NCI-H1105 (cell line): ENCODE measurements at regions not wholly inside any gene's neighbourhood (a gene's known extent, or its start where the extent isn't known, plus 50 kb on each side); places are given as distances from the start of the nearest gene placed in this dataset.
"Not testable (repeated sequence)": the region's sequence is repeated elsewhere in the genome, so short reads cannot be mapped to it uniquely, and the experiment has no call there.

Experiments
- DNase-seq: peaks from one replicate; lab custom pipeline; 2025; lab: John Stamatoyannopoulos, UW

DNA sequence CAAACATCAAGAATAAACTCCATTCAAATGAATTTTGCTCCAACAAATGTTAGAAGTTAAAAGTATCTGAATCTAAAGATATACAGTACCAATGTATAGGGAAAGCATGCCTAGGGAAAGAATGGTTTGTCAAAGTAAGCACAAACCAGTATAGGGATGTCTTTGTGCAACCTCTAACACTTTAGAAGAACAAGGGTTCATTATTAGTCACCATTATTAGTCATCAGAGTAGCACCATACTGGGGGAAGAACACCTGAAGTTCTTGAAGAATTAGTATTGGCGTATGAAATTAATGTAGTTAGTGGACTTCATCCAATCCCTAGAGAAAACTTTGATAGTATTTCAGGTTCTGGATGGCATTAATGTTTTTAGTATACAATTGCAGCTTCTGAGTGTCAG is 943.7 kb downstream of the METTL15 start:
- DNase-seq, result no peak

- DNase-seq, result not testable (repeated sequence)
Measured at GRCh38 chr11:29050962-29051361, 942.8 kb downstream of the METTL15 start.

DNA sequence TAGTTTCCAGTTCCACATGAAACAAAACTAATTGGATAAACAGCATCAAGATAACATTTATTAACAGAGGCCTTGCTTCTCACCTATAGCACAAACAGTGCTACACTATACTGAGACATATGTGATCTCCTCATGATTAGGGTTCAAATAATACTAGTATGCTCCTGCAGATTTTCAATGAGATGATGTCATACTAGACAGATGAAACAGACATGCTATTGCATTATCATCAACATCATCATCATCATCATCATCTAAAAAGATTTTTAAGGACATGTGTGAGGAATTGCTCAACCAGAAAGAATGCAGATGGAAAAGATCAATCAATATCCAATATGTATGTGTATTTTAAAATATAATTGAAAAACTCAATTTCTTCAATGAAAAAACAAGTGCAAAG is 932.3 kb downstream of the METTL15 start:
- no peak for DNase-seq

DNA sequence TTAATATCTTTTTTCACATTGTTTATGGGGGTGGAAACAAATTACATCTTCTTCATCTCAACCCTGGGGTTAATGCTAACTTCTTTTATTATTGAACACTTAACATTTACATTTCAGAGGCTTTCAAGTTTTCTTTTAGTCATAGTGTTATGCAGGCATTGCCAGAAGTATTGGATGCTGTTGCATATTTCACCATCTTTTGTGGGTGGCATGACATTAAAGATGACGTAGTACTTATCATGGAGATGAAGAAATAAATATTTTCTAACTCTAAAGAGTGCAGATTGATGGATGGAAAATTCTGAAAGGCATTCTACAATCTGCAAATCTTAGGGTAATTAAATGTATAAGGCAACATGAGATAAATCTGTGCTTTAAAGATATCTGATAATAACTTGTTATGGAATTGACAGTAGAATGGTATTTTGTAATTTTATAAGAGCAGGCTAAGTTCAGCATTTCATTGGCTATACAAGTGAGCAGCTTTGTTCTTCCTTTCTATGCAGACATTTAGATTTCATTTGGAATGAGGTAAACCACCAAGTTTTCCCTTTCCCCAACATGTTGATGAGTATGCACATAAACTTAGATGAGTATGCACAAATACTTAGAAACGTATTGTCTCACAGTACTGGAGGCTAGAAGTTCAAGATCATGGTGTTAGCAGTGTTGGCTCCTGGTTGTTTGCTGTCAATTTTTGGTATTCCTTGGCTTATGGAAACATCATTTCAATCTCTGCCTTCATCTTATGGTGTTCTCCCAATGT is 924.4 kb downstream of the METTL15 start:
- no peak for DNase-seq

DNA sequence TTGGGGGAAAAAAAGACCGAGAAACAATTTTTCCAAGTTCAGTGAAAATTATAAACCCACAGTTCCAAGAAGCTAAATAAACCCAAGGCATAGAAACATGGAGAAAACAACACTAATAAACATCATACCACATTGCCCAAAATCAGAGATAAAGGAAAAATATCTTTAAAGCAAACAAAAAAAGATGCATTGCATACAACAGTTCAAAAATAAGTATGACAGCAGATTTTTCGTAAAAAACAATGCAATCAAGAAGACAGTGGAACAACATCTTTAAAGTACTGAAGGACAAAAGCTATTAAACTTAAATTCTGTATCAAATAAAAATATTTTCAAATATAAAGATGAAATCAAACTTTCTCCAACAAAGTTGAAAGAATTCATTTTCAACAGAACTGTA is 921.3 kb downstream of the METTL15 start:
- DNase-seq, result no peak

GRCh38 chr11:29027436-29027835 is 919.2 kb downstream of the METTL15 start:
- no peak for DNase-seq

DNA sequence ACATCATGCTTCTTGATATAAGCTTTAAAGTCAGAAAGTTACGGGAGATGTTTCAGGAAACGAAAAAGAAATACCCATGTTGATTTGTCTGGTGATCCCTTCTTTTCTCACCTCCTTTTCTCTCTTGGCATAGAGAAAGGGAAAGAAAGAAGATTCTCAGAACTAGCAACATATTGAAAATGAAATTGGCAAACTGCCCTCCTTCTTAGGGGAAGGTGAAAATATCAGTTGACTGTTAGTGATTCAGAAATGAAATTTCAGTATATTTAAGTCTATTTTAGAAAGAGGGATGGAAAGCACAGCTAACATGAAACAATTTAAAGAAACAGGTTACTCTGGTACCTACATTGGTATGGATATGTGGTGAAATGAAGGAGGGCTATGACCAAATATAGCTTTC is 918.1 kb downstream of the METTL15 start:
- DNase-seq, result no peak

GRCh38 chr11:29025001-29025400 is 916.8 kb downstream of the METTL15 start:
- DNase-seq, result no peak

GRCh38 chr11:29024386-29024785 is 916.2 kb downstream of the METTL15 start:
- no peak for DNase-seq

DNA sequence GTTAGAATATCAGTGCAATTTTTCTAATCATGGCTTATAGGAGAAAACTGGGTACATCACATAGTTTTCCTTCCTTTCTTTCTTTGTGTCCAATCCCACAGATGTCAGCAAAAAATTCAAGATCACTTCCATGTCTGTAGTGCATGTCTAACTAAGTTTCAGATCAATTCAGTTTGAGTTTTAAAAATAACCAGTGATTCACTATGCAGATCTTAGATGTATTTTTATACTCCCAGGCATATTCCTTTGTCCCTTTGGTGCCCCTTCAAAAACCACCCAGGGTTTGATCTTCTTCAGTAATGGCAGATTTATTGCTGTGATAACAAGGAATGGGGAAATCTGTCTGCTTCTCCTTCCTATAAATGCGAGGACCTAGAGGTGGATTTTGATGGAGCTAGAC is 915.6 kb downstream of the METTL15 start:
- no peak for DNase-seq

DNA sequence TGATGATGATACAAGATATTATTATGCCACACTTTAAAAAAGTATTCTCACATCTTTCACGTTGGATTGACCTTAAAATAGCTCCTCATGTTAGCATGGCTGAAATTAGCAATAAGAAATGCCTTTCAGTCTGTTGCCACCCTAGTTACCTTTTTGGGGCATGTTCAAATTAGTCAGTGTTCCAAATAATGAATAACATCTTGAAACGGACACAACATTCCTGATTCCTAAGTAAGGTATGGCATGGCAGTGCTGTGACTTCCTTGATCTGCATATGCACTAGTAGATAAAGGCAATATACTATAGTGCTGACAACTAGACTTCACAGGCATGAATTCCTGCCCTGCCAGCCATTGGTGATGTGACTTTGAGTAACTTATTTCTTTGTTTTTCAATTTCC is 914.5 kb downstream of the METTL15 start:
- no peak for DNase-seq

DNA sequence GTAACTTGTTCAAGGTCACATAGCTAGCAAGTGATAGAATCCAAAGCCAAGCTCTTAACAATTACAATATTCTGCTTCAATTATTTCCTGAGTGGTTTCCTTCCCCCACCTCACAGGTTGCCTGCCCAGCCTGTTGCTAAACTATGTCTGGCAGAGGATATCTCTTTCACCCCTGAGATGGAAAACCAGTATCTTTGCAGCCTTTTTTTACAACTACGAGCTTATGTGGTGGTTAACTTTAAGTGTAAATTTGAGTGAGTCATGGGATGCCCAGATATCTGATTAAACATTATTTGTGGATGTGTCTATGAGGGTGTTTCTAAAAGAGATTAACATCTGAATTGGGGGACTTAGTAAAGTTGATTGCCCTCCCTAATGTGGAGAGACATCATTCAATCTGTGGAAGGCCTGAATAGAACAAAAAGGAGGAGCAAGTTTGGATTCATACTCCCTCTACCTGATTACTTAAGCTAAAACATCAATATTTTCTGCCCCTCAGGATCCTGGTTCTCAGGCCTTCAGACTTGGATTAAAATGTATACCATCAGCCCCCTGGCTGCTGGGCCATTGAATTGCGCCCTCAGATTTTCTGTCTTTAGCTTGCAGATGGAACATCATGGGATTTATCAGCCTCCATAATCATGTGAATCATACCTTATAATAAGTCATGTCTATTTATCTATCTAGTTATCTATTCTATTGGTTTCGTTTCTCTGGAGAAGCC is 911.9 kb downstream of the METTL15 start:
- DNase-seq, result no peak

- DNase-seq, result no peak
Measured at GRCh38 chr11:29018631-29019030, 910.4 kb downstream of the METTL15 start.

DNA sequence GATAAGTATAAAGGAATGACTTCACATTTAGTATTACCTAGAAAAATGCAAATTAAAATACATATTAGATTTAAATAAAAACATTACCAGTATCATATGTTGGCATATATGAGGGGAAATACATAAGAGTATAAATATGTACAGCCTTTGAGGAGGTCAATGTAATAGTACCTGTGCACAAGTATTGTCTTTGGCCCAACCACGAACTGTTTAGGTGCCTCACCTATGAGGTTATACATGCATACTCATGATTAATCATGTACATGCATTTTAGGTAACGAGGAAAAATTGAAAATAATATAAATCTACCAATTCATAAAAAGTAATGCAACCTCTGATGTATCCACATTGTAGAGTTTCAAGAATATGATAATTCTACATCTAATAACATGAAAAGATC is 909.8 kb downstream of the METTL15 start:
- no peak for DNase-seq

DNA sequence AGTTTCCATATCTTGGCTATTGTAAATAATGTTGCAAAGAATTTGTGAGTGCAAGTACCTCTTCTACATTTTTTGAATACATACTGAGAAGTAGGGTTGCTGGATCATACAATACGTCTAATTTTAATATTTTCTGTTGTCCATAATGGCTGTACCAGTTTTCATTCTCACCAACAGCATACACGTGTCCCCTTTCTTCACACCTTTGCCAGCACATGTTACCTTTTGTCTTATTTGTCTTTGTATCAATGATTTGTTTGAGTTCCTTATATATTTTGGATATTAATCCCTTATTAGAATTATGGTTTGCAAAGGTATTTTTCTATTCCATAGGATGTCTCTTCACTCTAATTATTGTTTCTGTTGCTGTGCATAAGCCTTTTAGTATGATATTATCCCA is 904.3 kb downstream of the METTL15 start:
- DNase-seq, result no peak

- DNase-seq, result no peak
Measured at GRCh38 chr11:29009426-29009825, 901.2 kb downstream of the METTL15 start.

DNA sequence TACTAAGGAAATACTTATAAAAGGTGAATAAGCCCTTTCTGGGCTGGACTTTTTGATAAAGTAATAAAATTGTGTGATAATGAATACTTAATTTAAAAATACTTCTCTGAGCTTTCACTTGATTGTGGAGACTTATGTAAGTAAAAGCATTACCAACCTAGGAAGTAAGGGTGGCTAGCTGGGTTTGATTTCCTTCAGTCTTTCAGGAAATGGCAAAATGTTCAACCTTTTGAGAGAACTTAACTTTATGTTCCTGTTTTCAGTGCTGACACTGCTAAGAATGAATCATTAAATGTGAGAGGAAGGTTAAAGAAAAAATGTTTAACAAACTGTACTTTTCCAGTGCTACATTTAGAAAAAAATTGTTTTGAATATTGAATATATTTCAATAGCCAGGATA is 900.3 kb downstream of the METTL15 start:
- no peak for DNase-seq

DNA sequence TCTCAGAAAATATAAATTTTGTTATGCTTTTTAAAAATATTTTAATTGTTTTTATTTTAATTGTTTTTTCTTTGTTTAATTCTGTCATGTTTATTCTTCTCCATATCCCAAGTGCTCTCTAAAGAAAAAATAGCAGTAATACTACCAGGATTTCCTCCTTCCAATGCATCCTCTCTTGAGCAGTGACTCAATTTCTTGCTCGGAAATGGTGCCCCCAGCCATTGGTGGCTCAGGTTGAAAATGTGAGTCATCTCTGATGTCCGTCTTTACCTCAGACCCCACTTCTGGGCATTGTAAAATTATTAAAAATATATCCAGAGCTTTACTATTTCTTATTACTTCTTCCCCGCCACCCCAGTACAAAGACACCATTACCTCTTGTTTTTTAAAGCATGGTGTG is 898.5 kb downstream of the METTL15 start:
- no peak for DNase-seq

GRCh38 chr11:29005401-29005980 is 897.3 kb downstream of the METTL15 start:
- no peak for DNase-seq

GRCh38 chr11:29002816-29003215 is 894.6 kb downstream of the METTL15 start:
- DNase-seq, result no peak

DNA sequence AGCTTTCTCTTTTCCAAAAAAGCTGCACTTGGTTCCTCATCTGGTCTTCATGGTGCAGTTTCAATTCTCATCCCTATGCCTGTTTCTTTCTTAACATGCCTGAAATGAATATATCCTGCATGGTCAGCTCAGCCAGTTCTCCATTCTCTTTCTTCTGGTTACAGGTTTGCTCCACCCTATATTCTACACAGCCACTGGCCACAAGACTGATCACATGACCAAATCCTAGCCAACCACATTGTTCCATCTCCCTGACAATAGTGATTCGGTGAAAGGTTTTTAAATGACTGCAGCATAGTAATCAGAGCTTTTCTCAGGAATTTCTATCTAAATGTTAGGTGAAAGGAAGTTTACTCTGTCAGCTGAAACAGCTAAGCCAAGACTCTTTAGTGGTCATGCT is 891.4 kb downstream of the METTL15 start:
- DNase-seq, result no peak

- no peak for DNase-seq
Measured at GRCh38 chr11:28992996-28993395, 884.8 kb downstream of the METTL15 start.

- no peak for DNase-seq
Measured at GRCh38 chr11:28984231-28984630, 876.0 kb downstream of the METTL15 start.
